Neural crest cell (in vitro differentiated cells): ENCODE measurements at regions not wholly inside any gene's neighbourhood (a gene's known extent, or its start where the extent isn't known, plus 50 kb on each side); places are given as distances from the start of the nearest gene placed in this dataset.

Experiments
- DNase-seq: peaks from one replicate; pipeline ENCODE4 v3.0.0; 2021; ENCODE audit warnings: low read depth, mixed read lengths, low spot score
- H3K27ac Mint-ChIP-seq: one replicate; pipeline ENCODE4 v1.8.0; 2021; ENCODE audit warnings: mild to moderate bottlenecking, mixed read lengths; ENCODE audit not compliant: unreplicated experiment
- H3K27me3 Mint-ChIP-seq: 2 replicates; pipeline ENCODE4 v1.8.0; 2021; ENCODE audit warnings: low read depth, mild to moderate bottlenecking, mixed read lengths
- H3K36me3 Mint-ChIP-seq: 2 replicates; pipeline ENCODE4 v1.8.0; 2021; ENCODE audit warnings: low read depth, mild to moderate bottlenecking, mixed read lengths
- H3K4me1 Mint-ChIP-seq: 2 replicates; pipeline ENCODE4 v1.8.0; 2021; ENCODE audit warnings: mixed read lengths
- H3K4me3 Mint-ChIP-seq: one replicate; pipeline ENCODE4 v1.8.0; 2021; ENCODE audit warnings: mild to moderate bottlenecking, mixed read lengths
- H3K9me3 Mint-ChIP-seq: 2 replicates; pipeline ENCODE4 v1.8.0; 2021; ENCODE audit warnings: mixed read lengths
- TF ChIP-seq, protein P1 (sequence below): fragments of 200-600 bp; sonication (generic); conservative IDR thresholded peaks from 2 replicates; pipeline ENCODE4 v1.5.0; 2021; ENCODE audit warnings: antibody characterized with exemption, mild to moderate bottlenecking

- no peaks in the 10 kb centered on the region for H3K36me3 Mint-ChIP-seq
- H3K4me1 Mint-ChIP-seq: peaks cover 6% of the 10 kb centered on the region
- H3K4me3 Mint-ChIP-seq: no peak overlapping the region
- H3K9me3 Mint-ChIP-seq: no peaks in the 10 kb centered on the region
- TF ChIP-seq, protein P1, sequence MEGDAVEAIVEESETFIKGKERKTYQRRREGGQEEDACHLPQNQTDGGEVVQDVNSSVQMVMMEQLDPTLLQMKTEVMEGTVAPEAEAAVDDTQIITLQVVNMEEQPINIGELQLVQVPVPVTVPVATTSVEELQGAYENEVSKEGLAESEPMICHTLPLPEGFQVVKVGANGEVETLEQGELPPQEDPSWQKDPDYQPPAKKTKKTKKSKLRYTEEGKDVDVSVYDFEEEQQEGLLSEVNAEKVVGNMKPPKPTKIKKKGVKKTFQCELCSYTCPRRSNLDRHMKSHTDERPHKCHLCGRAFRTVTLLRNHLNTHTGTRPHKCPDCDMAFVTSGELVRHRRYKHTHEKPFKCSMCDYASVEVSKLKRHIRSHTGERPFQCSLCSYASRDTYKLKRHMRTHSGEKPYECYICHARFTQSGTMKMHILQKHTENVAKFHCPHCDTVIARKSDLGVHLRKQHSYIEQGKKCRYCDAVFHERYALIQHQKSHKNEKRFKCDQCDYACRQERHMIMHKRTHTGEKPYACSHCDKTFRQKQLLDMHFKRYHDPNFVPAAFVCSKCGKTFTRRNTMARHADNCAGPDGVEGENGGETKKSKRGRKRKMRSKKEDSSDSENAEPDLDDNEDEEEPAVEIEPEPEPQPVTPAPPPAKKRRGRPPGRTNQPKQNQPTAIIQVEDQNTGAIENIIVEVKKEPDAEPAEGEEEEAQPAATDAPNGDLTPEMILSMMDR: no peak
- no peak for DNase-seq
- no peaks in the 10 kb centered on the region for H3K27me3 Mint-ChIP-seq
- H3K27ac Mint-ChIP-seq: no peak overlapping the region
Measured at GRCh38 chr12:126210448-126210847, 1145.2 kb downstream of the AACS start.

- Mint-ChIP-seq H3K27ac (no peak overlapping the region), H3K4me1 (peaks cover 6% of the 10 kb centered on the region), H3K9me3 (no peaks in the 10 kb centered on the region), H3K4me3 (no peak overlapping the region), H3K36me3 (no peaks in the 10 kb centered on the region), H3K27me3 (no peaks in the 10 kb centered on the region)
- DNase-seq: no peak
- TF ChIP-seq, protein P1: no peak
Measured at GRCh38 chr12:126212824-126213223, 1147.6 kb downstream of the AACS start.

GRCh38 chr12:126218697-126219096, 1153.5 kb downstream of the AACS start:
- Mint-ChIP-seq H3K36me3 (no peaks in the 10 kb centered on the region), H3K27me3 (peaks cover 7% of the 10 kb centered on the region), H3K4me1 (no peaks in the 10 kb centered on the region), H3K27ac (no peak overlapping the region), H3K9me3 (no peaks in the 10 kb centered on the region), H3K4me3 (no peak overlapping the region)
- TF ChIP-seq, protein P1: no peak
- no peak for DNase-seq

DNA sequence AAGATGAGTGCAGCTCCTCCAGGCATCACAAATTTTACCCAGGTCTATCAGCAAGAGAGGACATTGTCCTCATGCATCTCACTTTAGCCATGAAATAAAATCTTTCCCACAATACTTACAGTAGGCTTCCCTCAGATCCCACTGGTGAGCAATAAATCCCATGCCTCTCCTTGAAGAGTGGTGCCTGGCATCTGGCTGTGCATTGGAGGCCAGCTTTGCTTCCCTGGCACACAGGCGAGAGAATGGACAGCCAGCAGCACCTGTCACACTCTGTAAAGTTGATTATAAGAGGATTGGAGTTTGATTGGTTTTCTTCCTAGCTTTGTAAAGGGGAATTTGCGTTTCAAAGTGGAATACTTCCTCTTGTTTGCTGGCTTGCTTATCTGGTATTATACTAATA, 1153.9 kb downstream of the AACS start:
- Mint-ChIP-seq H3K36me3 (no peaks in the 10 kb centered on the region), H3K4me3 (no peak overlapping the region), H3K27me3 (peaks cover 7% of the 10 kb centered on the region), H3K4me1 (no peaks in the 10 kb centered on the region), H3K27ac (no peak overlapping the region), H3K9me3 (no peaks in the 10 kb centered on the region)
- TF ChIP-seq, protein P1: no peak
- DNase-seq: no peak

DNA sequence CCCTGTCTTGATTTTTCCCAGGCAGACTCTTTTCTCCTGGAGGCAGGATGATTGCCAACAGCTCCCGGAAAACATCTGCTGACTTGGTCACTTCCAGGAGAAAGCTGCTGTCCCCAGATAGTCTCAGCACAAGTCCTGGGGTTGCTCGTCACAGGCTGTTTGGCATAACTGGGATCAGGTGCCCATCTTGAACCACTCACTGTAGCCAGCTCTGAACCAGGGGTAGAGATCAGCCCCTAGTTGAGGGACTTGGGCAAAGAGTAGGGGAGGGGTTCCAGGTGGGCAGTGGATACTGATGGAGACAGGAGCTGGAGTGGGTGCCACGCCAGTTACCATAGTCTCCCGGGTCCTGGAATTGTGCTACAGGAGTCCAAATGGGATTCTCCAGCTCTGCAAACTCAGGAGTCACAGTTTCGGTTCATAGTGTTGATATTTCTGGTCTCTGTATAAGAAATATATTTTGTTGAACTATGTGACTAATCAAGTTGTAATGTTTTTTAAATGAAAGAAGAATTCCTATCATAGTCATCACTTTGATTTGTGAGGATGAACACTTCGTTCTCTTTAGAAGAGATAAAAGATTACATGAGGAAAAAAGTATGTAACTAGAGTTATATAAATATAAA, 1154.5 kb downstream of the AACS start:
- H3K9me3 Mint-ChIP-seq: no peaks in the 10 kb centered on the region
- TF ChIP-seq, protein P1: no peak
- H3K4me3 Mint-ChIP-seq: no peak overlapping the region
- H3K4me1 Mint-ChIP-seq: no peaks in the 10 kb centered on the region
- H3K27me3 Mint-ChIP-seq: peaks cover 7% of the 10 kb centered on the region
- no peak overlapping the region for H3K27ac Mint-ChIP-seq
- no peaks in the 10 kb centered on the region for H3K36me3 Mint-ChIP-seq
- DNase-seq: no peak

DNA sequence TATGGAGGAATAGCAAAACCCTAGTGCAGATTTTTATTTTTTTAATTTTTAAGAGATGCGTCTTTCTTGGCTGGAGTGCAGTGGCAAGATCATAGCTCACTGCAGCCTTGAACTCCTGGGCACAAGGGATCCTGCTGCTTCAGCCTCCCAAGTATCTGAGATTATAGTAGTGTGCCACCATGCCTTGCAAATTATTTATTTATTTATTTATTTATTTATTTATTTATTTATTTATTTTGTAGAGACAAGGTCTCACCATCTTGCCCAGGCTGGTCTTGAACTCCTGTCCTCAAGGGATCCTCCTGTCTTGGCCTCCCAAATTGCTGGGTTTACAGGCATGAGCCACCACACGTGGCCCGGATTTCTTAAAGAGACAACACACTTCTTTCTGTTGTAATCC, 1158.8 kb downstream of the AACS start:
- Mint-ChIP-seq H3K27me3 (peaks cover 2% of the 10 kb centered on the region), H3K4me1 (no peaks in the 10 kb centered on the region), H3K4me3 (no peak overlapping the region), H3K27ac (no peak overlapping the region), H3K9me3 (no peaks in the 10 kb centered on the region), H3K36me3 (no peaks in the 10 kb centered on the region)
- TF ChIP-seq, protein P1: no peak
- no peak for DNase-seq
